Type B pancreatic cell (in vitro differentiated cells): ENCODE measurements at regions not wholly inside any gene's neighbourhood (a gene's known extent, or its start where the extent isn't known, plus 50 kb on each side); places are given as distances from the start of the nearest gene placed in this dataset.
"Not testable (repeated sequence)": the region's sequence is repeated elsewhere in the genome, so short reads cannot be mapped to it uniquely, and the experiment has no call there.

ENCODE experiments used
- DNase-seq: peaks from one replicate; pipeline ENCODE4 v3.0.0; 2021; ENCODE audit warnings: mixed read lengths; ENCODE audit not compliant: unreplicated experiment; ENCODE audit errors: extremely low spot score
- H3K27ac Mint-ChIP-seq: 2 replicates; pipeline ENCODE4 v1.8.0; 2021; ENCODE audit warnings: mild to moderate bottlenecking, mixed read lengths
- H3K27me3 Mint-ChIP-seq: 2 replicates; pipeline ENCODE4 v1.8.0; 2021; ENCODE audit warnings: mixed read lengths
- H3K36me3 Mint-ChIP-seq: 2 replicates; pipeline ENCODE4 v1.8.0; 2021; ENCODE audit warnings: mixed read lengths
- H3K4me1 Mint-ChIP-seq: one replicate; pipeline ENCODE4 v1.8.0; 2021; ENCODE audit warnings: mixed read lengths; ENCODE audit not compliant: unreplicated experiment
- H3K4me3 Mint-ChIP-seq: 2 replicates; pipeline ENCODE4 v1.8.0; 2021; ENCODE audit warnings: mild to moderate bottlenecking, mixed read lengths
- H3K9me3 Mint-ChIP-seq: 2 replicates; pipeline ENCODE4 v1.8.0; 2021; ENCODE audit warnings: mixed read lengths
- TF ChIP-seq, protein P1 (sequence below): fragments of 200-600 bp; sonication (generic); conservative IDR thresholded peaks from 2 replicates; pipeline ENCODE4 v1.5.0; 2021; ENCODE audit warnings: antibody characterized with exemption, mild to moderate bottlenecking

- TF ChIP-seq, protein P1, sequence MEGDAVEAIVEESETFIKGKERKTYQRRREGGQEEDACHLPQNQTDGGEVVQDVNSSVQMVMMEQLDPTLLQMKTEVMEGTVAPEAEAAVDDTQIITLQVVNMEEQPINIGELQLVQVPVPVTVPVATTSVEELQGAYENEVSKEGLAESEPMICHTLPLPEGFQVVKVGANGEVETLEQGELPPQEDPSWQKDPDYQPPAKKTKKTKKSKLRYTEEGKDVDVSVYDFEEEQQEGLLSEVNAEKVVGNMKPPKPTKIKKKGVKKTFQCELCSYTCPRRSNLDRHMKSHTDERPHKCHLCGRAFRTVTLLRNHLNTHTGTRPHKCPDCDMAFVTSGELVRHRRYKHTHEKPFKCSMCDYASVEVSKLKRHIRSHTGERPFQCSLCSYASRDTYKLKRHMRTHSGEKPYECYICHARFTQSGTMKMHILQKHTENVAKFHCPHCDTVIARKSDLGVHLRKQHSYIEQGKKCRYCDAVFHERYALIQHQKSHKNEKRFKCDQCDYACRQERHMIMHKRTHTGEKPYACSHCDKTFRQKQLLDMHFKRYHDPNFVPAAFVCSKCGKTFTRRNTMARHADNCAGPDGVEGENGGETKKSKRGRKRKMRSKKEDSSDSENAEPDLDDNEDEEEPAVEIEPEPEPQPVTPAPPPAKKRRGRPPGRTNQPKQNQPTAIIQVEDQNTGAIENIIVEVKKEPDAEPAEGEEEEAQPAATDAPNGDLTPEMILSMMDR: no peak
- Mint-ChIP-seq H3K27ac (no peak overlapping the region), H3K4me1 (peaks cover 9% of the 10 kb centered on the region), H3K27me3 (no peaks in the 10 kb centered on the region), H3K9me3 (peaks cover 5% of the 10 kb centered on the region), H3K4me3 (no peak overlapping the region), H3K36me3 (no peaks in the 10 kb centered on the region)
- DNase-seq: no peak
These were observed 172.1 kb downstream of the SEC23A start for GRCh38 chr14:38930898-38931297.

- DNase-seq: no peak
- Mint-ChIP-seq H3K4me1 (peaks cover 9% of the 10 kb centered on the region), H3K27ac (no peak overlapping the region), H3K36me3 (no peaks in the 10 kb centered on the region), H3K4me3 (no peak overlapping the region), H3K27me3 (no peaks in the 10 kb centered on the region), H3K9me3 (peaks cover 5% of the 10 kb centered on the region)
- TF ChIP-seq, protein P1: no peak
These were observed 173.0 kb downstream of the SEC23A start for GRCh38 chr14:38930022-38930421.

GRCh38 chr14:38929416-38929815 lies 173.6 kb downstream of the SEC23A start:
- no peak overlapping the region for H3K4me3 Mint-ChIP-seq
- no peaks in the 10 kb centered on the region for H3K36me3 Mint-ChIP-seq
- peaks cover 9% of the 10 kb centered on the region for H3K4me1 Mint-ChIP-seq
- TF ChIP-seq, protein P1: no peak
- no peak for DNase-seq
- peaks cover 5% of the 10 kb centered on the region for H3K9me3 Mint-ChIP-seq
- H3K27me3 Mint-ChIP-seq: no peaks in the 10 kb centered on the region
- no peak overlapping the region for H3K27ac Mint-ChIP-seq

DNA sequence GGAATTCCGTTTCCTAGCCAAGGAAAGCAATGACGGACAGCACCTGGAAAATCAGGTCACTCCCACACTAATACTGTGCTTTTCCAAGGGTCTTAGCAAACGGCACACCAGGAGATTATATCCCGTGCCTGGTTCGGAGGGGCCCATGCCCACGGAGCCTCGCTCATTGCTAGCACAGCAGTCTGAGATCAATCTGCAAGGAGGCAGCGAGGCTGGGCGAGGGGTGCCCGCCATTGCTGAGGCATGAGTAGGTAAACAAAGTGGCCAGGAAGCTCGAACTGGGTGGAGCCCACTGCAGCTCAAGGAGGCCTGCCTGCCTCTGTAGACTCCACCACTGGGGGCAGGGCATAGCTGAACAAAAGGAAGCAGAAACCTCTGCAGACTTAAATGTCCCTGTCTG lies 181.1 kb downstream of the SEC23A start:
- H3K9me3 Mint-ChIP-seq, H3K4me1 Mint-ChIP-seq, H3K27ac Mint-ChIP-seq, H3K27me3 Mint-ChIP-seq, DNase-seq, H3K36me3 Mint-ChIP-seq, H3K4me3 Mint-ChIP-seq: not testable (repeated sequence)

DNA sequence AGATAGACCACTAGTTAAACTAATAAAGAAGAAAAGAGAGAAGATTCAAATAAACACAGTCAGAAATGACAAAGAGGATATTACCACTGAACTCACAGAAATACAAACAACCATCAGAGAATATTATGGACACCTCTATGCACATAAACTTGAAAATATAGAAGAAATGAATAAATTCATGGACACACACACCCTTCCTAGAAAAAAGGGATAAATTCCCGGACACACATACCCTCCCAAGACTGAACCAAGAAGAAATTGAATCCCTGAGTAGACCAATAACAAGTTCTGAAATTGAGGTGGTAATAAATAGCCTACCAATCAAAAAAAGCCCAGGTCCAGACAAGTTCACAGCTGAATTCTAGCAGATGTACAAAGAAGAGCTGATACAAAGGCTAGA lies 187.9 kb downstream of the SEC23A start:
- Mint-ChIP-seq H3K4me1 (no peaks in the 10 kb centered on the region), H3K4me3 (no peak overlapping the region), H3K27me3 (peaks cover 16% of the 10 kb centered on the region), H3K36me3 (no peaks in the 10 kb centered on the region), H3K9me3 (peaks cover 8% of the 10 kb centered on the region), H3K27ac (no peak overlapping the region)
- no peak for DNase-seq
- TF ChIP-seq, protein P1: no peak

GRCh38 chr14:38910092-38910491 lies 192.9 kb downstream of the SEC23A start:
- no peak for DNase-seq
- Mint-ChIP-seq H3K4me1 (no peaks in the 10 kb centered on the region), H3K27me3 (peaks cover 10% of the 10 kb centered on the region), H3K27ac (no peak overlapping the region), H3K4me3 (no peak overlapping the region), H3K36me3 (no peaks in the 10 kb centered on the region), H3K9me3 (peaks cover 5% of the 10 kb centered on the region)
- TF ChIP-seq, protein P1: no peak
